ENCODE measurements at regions not wholly inside any gene's neighbourhood (a gene's known extent, or its start where the extent isn't known, plus 50 kb on each side); places are given as distances from the start of the nearest gene placed in this dataset.

DNA sequence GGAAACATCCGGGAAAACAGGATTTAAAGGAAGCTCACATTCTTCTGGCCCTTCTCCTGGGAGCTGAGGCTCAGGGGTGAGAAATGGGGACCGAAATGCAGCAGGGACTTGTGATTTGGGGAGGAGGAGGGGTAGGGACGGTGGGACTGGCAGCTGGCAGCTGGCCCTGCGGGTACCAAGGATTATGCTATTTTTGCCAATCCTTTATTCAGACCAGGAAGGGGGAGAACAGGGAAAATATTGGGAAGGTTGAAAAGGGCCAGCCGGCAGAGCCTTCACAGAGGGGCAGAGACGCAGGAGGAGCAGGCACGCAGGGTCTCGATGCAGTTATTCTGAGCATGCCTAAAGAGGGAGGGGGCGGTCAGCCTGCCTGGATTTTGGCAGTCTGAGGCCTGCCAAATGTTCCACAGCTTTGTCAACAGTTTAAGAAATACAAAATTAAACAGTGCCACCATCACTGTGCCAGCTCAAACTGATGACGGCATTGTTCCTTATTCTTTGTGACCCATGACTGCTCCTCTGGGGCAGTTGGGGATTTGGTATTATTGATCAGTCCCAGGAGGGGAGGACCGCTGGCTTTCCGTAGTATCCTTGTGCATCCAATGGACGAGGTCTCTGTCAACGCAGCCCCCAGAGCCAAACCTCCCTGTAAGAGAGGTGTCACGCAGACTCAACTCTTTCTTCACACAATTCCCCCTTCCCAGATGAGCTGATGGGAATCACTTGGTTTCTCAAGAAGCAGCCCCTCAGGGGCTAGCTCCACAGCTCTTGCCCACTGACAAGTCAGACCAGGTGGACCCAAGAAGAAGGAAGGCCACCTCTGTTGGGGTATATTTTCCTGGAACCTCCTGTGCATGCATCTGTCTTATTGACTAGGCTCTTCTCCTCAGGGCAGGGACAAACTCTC is 553.3 kb downstream of the BNC2 start:
- TF ChIP-seq, protein P1, sequence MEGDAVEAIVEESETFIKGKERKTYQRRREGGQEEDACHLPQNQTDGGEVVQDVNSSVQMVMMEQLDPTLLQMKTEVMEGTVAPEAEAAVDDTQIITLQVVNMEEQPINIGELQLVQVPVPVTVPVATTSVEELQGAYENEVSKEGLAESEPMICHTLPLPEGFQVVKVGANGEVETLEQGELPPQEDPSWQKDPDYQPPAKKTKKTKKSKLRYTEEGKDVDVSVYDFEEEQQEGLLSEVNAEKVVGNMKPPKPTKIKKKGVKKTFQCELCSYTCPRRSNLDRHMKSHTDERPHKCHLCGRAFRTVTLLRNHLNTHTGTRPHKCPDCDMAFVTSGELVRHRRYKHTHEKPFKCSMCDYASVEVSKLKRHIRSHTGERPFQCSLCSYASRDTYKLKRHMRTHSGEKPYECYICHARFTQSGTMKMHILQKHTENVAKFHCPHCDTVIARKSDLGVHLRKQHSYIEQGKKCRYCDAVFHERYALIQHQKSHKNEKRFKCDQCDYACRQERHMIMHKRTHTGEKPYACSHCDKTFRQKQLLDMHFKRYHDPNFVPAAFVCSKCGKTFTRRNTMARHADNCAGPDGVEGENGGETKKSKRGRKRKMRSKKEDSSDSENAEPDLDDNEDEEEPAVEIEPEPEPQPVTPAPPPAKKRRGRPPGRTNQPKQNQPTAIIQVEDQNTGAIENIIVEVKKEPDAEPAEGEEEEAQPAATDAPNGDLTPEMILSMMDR (IDR thresholded peaks at IDR 0.05): no peak
- TF ChIP-seq POLR2A (IDR thresholded peaks at IDR 0.05): no peak

All from esophagus squamous epithelium (tissue), 4 donors.